Esophagus muscularis mucosa (tissue), 3 donors: ENCODE measurements at regions not wholly inside any gene's neighbourhood (a gene's known extent, or its start where the extent isn't known, plus 50 kb on each side); places are given as distances from the start of the nearest gene placed in this dataset.

Source experiments
- CTCF ChIP-seq, 3 experiments: fragments of 200-600 bp in 2 of 3; fragments of 450-650 bp in 1 of 3; sonication (generic) in 2 of 3; IDR thresholded peaks; one replicate each; pipeline ENCODE4 v1.5.1; 2017 to 2019; ENCODE audit warnings: antibody characterized with exemption in 3 of 3, mild to moderate bottlenecking in 2 of 3, moderate library complexity in 1 of 3
- POLR2A ChIP-seq: fragments of 450-650 bp; IDR thresholded peaks from one replicate; pipeline ENCODE4 v1.6.1; 2017; ENCODE audit warnings: antibody characterized with exemption, moderate library complexity, mild to moderate bottlenecking, low read depth

GRCh38 chr19:20472854-20473253, 92.7 kb downstream of the ZNF737 start:
- TF ChIP-seq CTCF (IDR thresholded peaks at IDR 0.05) = no peak
- TF ChIP-seq POLR2A = no peak
